HG03565 (cell line): ENCODE measurements at regions not wholly inside any gene's neighbourhood (a gene's known extent, or its start where the extent isn't known, plus 50 kb on each side); places are given as distances from the start of the nearest gene placed in this dataset.

Source experiments
- ATAC-seq: cut with Tn5 transposase; IDR thresholded peaks from one replicate; pipeline ENCODE4 v1.9.1; 2021; ENCODE audit warnings: mild to moderate bottlenecking, moderate library complexity; ENCODE audit not compliant: unreplicated experiment

DNA sequence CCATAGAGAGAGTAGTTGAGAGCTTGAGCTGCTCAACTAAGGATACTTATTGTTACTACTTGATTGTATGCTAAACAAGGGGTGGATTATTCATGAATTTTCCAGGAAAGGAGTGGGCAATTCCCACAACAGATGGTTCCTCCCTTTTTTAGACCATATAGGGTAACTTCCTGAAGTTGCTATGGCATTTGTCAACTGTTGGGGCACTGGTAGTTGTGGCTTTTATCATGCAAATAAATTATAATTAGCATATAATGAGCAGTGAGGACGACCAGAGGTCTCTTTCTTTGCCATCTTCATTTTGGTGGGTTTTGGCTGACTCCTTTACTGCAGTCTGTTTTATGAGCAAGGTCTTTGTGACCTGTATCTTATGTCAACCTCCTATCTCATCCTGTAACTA is 1403.5 kb upstream of the PABPC4L start:
- no peak for ATAC-seq

DNA sequence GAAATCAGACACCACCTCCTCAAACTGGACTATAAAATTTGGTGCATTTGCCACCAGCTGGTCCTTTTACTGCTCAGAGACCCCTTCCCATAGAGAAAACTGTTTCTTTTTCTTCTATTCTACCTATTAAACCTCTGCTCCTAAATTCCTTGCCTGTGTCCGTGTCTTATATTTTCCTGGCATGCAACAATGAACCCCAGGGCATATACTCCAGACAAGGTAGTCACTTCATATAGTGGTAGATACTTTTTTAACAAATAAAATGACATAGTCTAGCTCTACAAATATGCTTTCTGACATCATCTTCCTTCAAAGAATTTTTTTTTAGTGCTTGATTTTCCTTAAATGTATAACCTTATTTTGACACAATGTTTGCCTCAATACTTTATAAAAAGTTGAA is 1402.9 kb upstream of the PABPC4L start:
- no peak for ATAC-seq

DNA sequence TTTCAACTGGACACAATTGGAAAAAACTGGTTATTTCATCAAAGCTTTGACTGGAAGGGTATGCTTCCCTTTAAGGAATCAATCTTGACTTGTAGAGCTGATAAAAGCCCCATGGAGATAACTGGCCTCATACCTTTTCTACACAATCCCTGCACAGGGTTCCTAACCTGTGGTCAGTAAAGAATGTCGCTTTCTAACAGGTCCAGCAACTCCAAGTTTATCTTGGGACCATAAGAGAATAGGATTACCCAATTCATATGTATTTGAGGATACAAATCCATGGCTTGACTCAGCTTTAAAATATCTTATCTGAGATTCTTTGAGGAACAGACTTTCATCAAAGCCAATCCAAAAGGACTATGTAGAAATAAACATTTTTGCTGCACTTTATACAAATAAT is 1399.8 kb upstream of the PABPC4L start:
- no peak for ATAC-seq

DNA sequence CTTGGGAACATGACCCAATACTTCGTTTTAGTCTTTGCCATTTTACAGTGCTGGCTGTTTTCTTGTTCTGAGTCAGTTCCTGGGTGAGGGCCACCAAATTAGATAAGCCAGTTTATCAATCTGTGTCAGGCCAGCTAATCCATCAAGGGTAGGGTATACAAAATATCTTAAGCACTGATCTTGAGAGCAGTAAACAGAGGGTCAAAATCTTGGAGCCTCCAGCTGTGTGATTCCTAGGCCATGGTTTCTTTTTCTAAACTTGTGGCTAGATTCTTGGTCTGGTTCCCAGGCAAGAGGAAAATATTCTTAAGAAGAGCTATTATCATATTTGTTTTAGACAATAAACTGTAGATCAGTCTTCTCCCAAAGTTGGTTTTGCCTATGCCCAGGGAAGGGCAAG is 1396.6 kb upstream of the PABPC4L start:
- ATAC-seq = no peak

DNA sequence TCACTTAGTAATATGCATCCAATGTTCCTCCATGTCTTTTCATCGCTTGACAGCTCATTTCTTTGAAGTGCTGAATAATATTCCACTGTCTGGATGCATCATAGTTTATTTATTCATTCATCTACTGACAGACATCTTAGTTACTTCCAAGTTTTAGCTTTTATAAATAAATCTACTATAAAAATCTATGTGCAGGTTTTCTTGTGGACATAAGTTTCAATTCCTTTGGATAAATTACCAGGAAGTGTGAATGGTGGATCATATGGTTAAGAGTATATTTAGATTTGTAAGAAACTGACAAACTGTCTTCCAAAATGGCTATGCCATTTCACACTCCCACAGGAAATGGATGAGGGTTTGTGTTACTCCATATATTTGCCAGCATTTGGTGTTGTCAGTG is 1392.9 kb upstream of the PABPC4L start:
- ATAC-seq = no peak

DNA sequence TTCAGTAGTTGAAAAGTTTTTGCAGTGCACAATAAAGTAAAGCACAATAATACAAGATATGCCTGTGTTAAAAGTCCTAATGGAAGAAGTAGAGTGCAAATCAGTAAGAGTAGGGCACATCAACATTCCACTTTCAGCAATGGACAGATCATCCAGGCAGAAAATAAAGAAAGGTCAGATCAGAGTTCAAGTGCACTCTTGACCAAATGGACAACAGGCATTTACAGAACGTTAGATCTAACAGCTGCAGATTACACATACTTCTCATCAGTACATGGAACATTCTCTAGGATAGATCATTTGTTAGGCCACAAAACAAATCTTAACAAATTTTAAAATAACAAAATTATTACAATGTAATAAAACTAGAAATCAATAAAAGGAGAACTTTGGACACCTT is 1373.5 kb upstream of the PABPC4L start:
- no peak for ATAC-seq

DNA sequence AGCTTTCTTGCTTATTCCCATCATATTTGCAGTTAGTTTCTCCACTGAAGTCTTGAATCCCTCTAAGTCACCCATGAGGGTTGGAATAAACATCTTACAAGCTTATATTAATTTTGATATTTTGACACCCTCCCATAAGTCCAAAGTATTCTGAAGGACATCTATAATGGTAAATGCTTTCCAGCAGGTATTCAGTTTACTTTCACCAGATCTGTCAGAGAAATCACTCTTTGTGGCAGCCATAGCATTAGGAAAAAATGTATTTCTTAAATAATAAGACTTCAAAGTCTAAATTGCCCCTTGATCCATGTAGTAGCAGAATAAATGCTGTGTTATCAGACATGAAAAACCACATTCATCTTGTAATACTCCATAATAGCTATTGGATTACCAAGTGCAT is 1371.7 kb upstream of the PABPC4L start:
- ATAC-seq = no peak

DNA sequence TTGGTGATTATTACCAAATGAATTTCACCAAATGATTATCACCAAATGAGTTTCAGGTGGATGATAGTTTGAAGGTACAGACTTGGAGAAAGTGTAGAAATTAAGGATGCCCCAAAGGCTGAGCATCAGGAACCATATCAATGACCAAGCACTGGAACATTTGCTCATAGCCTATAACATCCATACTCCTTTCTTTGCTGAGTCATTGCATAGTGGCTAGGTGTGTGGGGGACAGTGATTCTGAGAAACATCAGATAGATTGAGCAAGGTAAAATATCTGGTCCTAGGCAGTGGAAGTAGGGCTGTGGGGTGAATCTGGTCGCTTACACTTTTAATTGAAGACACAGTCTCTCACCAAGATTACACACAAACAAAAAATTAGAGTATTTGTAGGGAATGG is 1362.5 kb upstream of the PABPC4L start:
- no peak for ATAC-seq

DNA sequence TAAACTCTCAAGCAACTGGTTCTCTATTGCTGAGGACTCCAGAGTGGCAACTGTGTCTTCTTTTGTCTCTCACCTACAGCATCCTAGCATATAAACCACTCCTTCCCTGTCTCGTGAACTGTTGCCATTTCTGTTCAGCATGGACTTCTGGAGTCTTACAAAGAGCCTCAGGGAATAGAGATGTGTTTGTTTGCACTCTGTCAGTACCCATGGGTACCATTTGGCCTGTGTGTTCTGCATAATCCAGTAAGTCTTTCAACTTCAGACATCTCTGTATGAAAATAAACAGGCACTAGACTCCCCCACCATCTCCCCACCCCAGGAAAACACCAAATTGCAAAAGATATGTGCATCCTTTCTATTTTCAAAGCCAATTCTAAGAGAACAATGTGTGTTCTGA is 1351.6 kb upstream of the PABPC4L start:
- ATAC-seq = no peak

DNA sequence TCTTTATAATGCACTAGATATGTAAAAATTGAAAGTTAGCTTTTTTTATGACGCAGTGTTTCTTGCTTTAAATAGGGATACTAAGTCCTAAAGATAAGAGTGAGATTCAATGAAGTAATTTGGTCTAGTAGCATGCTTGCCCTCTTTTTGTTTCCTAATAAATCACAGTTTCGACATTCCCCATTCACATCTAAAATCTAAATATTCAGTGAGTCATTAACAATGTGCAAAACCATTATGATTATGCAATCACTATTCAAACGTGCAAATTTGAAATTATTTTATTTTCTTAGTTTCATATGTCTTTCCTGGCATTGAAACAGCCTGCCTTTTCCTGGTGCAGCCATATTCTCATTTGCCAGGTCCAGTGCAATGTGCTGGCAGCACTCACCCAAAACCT is 1350.5 kb upstream of the PABPC4L start:
- no peak for ATAC-seq

DNA sequence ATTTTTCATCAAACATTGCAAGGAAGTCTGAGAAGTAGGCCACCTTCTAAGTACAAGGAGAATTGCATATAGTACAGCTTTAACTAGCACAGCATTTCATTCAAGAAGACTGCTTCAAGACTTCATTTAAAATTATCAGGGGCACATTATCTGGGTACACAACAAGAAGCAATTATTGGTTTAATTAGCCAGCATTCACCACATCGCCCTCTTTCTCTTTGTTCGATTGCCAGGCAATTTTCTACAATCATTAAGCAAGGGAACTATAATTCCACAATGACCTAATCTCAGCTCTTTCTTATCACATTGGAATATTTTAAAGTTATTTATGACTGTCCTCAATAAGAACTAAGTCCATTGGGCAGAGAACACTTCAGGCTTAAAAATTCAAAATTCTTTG is 1347.1 kb upstream of the PABPC4L start:
- no peak for ATAC-seq

DNA sequence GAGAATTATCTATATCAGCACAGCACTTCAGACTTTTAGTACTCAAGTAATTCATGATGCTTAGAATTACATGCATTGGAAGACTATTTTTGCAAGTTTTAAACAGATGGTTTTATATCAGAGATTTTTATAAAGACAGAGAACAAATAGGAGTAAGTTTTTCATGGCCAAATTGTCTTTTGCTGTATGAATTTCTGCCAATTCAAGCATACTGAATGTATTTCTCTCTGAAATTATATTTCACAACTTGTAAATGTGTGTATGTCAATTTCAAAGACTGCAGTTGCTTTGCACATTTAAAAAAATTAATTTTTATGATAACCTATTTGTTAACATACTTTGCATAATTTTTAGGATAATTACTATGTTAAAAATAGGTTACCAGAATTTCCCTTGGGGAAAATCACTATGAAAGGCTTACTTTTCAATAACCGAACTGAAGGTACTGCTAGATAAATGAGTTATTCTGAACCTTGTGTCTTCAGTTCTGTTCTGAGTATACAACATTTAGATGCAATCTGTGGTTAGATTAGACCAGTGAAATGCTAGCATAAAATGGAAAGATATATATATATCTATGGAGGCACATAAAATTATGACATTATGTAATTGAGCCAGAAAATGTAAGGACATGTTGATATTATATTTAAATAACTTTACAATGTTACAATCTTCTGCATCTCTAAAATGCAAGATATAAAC is 1344.2 kb upstream of the PABPC4L start:
- ATAC-seq = no peak

DNA sequence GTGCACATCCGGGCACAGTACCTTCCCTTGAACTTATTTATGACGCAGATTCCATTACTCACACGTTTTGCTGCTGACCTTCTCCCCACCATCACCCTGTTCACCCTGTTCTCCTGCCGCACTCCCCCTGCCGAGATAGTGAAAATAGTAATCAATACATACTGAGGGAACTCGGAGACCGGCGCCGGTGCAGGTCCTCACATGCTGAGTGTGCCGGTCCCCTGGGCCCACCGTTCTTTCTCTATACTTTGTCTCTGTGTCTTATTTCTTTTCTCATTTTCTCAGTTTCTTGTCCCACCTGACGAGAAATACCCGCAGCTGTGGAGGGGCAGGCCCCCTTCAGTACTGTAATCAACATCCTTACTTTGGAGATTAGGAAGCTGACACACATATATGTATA is 1337.1 kb upstream of the PABPC4L start:
- ATAC-seq = no peak

DNA sequence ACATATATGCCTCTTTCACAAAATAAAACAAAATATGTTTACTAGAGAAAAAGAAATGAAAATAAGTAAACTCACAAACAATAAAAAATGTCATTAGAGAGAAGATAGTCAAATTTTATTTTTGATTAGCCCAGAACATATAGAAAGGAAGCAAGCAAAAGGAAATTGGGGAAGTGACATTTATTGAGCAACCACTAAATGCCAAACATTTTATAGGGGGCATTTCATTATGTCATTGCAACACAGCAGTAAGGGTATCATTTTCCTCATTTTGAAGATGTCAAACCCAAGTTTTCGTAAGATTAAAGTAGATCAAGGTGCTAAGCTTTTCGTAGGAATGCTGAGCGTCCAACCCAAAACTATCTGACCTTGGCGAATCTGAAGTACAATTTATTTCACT is 1331.5 kb upstream of the PABPC4L start:
- no peak for ATAC-seq

DNA sequence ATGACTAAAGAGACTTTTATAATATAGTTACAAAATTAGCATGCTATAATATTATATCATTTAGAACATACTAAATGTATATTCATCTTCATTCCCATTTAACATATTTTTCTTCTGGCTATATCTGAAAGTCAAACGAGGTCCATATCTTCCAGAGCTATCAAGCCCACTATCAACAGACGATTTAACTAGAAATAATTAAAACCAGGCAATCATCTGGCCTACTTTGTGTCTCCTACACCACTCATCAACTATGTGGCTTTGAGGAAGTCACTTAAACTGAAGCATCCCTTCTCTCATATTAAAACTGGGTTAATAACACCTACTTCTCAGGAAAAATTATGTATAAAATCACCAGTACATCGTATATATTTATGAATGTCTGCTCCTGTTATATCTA is 1330.5 kb upstream of the PABPC4L start:
- no peak for ATAC-seq

DNA sequence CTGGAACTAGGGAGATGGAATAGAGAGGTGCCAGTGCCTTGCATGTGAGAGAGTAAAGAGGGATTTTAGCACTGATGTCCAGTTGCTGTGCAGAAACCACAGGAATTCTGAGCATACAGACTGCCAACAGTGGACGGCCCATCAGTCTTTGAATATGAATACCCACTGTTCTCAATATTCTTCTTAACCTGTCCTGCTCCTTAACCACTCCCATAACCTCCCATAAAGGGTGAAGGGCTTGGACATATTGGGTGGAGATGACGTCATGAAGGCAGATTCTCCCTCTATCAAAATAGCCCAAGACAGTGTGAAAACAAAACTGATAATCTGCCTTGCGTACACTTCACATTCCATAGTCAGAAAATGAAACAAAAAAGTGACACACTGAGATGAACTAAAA is 1313.7 kb upstream of the PABPC4L start:
- ATAC-seq = no peak

DNA sequence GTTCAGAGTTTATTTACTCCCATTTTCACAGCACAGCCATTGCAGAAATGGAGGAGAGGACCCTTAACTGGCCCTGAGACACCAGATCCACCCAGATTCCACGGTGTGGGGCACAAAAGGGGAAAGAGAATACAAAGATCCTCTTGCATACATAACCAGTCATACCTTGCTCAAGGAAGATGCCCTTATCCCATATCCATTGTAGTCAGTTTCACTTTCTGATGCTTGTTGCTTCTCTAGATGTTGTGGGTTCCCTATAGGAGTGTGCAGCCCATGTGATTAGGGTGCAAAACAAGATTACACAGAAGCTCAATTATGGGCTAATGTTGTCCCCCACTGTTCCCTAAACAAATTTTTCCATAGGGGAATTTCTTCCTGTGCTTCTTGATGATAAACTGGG is 1309.0 kb upstream of the PABPC4L start:
- ATAC-seq = no peak

DNA sequence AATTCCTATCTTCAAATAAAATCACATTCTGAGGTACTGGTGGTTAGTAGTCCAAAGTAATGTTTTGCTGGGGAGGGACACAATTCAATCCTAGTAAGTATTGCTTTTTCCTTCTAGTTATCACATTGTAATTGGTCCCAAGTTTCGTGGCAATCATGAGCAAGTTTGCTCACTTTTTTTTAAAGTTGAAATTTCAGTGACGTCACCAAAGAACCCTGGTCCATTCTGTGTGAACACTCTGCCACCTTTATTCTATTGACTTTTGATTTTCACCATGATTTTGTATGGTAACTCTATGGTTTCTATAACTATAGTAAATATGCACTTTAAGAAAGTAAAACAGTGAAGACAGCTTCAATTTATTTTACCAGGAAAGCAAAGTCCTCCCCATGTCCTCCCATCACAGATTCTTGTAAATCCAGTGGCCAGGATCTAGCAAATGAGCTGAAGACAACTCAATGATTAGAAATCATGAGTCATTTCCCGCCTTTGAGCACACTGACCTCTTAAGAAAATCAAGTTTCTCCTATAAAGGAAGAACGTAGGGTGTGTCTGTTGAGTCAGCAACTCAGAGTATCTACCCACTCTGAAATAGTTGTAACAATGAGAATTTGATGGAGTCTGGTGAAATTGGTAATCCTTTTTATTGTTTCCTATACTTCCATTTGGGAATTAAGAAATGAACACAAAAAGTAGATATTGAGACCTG is 1306.6 kb upstream of the PABPC4L start:
- no peak for ATAC-seq

DNA sequence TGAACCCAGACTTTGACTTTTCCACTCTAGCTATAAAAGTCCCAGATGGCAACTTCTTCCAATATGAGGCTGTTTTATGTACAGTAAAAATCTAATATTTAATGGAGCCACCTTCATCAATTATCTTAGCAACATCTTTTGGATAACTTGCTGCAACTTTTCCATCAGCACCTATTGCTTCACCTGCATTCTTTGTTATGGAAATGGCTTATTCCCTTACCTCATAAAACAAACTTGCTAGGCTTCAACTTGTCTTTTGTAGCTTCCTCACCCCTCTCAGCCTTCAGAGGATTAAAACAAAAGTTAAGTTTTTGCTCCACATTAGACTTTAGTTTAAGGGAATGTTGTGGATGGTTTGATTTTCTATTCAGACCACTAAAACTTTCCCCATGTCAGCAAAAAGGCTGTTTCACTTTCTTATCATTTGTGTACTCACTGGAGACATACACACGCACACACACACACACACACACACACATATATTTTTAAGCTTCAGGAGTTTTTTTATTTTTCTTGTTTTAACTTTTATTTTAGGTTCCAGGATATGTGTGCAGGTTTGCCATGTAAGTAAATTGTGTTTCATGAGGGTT is 1296.1 kb upstream of the PABPC4L start:
- no peak for ATAC-seq

DNA sequence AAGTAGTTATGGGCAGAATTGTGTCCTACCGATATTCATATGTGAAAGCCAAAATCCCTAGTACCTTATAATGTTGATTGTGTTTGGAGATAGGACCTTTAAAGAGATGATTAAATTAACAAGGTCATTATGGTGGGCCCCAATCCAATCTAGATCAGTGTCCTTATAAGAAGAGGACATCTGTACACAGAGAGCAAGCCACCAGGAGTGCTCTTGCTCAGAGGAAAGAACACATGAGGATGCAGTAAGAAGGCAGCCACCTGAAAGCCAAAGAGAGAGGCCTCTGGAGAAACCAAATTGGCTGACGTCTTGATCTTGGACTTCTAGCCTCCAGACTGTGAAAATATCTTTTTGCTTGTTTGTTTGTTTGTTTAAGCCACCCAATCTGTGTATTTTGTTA is 1290.8 kb upstream of the PABPC4L start:
- no peak for ATAC-seq

DNA sequence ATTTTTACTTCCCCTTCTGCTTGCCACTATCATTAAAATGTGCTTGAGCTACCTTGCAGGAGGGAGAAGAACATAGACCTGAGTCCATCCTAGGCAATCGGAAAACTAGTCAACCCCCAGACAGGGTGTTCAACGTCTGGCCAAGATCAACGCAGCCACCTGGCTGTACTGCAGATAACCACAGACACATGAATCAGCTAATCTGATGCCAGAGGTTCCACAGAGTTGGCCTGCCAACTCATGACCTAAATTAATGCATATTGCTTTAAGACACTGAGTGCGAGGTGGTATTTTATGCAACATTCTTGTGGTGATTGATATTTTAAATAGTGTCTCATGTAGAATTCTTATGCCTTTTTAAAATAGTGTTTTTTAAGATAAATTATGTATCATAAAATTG is 1283.8 kb upstream of the PABPC4L start:
- no peak for ATAC-seq

DNA sequence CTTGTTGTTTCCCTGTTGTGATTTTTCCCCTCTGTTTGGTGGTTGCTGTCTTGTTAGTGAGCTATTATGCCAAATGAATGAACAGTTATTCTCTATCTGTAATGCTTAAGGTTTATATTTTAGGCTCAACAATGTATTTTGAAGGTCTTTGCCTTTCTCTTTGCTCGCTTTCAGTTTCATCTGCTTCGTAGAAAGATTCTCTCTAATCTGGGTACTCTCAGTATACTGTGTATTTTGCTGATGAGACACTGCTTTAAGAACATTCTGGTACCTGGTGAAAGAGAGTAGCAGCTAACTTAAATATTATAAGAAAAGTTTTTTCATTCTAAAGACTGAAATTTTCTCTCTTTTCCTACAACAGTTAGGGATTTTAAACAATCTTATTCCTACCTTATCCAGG is 1274.7 kb upstream of the PABPC4L start:
- ATAC-seq = no peak

DNA sequence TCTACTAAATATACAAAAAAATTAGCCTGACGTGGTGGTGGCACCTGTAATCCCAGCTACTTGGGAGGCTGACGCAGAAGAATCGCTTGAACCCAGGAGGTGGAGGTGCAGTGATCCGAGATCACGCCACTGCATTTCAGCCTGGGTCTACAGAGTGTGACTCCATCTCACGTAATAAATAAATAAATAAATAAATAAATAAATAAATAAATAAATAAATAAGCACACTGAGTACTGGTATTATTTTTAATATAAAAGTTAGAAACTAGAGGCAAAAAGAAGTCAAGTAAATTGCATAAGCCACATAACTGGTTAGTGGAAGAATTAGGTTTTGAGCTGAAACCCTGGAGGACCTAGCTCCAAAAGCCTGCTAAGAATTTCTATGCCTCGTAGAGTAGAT is 1262.7 kb upstream of the PABPC4L start:
- ATAC-seq = no peak
